ENCODE measurements at regions not wholly inside any gene's neighbourhood (a gene's known extent, or its start where the extent isn't known, plus 50 kb on each side); places are given as distances from the start of the nearest gene placed in this dataset.

DNA sequence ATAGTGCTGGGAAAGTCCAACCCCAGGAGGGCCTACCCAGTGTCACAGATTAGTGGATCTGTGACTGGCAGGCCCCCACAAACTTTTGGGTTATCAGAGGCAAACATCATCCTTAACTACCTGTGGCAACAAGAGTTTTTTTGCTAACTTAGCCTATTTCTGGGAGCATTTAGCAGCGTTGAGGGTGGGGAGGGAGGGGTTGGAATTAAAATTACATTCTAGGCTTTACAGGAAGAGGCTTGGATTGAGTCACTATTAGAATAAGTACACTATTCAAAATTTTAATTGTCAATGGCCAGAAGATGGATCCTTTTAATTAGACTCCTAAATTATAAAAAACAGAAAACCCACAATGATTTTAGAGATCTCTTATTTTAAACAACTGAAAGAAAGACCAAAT lies 267.9 kb upstream of the NPSR1 start:
- no peak for DNase-seq (ENCODE audit: low read depth, low spot score)

DNA sequence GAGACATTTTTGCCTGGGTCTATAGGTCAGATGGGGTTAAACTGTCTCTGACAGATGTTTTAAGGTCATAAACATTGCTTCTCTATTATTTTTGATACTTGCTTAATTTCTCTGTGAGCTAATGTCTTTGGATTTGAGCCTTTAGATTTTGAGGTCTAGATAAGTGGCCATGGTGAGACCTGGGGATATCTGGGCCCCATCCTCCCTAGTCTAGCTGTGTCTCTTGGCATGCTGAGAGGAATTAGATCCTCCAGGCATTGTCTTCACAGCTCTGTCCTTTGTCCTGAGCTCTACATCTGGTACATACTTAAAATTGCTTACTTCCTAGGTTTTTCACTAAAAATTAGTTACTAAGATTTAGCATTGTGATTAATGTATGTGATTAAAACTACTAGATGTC lies 265.0 kb upstream of the NPSR1 start:
- no peak for DNase-seq (ENCODE audit: low read depth, low spot score)

DNA sequence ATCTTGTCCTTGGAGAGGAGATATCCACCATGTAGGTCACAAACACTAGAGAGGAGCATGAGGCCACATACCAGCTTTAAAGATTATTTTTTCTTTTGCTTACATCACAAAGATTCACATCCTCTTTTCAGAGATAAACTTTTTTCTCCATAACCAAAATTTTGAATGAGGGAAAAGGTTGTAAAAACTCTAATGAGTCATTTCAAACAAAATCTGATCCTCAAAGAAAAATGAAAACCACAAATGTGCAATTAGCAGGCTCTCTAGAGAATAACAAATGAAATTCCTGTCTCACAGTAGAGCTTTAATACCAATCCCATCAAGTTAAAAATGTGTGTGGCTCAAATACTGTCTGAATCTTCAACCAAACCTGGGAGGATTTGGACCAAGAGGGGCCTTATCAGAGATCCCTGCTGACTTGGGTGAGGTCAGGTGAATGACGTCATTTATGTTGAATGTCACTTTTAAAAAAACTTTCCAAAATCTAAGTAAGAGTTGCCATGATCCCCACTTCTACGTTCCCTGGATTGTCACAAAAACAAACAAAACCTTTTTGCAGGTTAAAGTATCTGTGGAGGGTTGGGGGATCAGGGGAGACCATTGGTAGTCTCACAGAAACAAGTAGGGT lies 261.5 kb upstream of the NPSR1 start:
- DNase-seq (ENCODE audit: low read depth, low spot score), result peak; percentile 4

DNA sequence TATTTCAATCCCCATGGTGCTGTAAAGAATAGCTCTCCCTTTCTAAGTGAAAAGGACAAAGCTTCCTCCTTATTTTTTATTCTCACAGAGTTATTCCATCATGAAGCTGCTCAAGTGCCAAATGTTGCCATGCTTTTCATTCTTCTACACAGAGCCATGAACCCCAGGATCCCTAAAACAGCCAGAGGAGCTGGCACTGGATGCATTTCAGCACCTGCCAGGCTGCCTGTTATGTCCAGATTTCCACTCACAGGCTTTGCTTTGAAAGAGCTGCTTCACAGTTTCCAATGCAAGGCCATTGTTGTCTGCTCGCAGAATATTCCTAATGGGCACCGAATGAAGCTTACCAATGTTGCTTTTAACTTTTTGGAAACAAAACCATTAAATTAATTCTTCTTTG lies 256.2 kb upstream of the NPSR1 start:
- no peak for DNase-seq (ENCODE audit: low read depth, low spot score)

DNA sequence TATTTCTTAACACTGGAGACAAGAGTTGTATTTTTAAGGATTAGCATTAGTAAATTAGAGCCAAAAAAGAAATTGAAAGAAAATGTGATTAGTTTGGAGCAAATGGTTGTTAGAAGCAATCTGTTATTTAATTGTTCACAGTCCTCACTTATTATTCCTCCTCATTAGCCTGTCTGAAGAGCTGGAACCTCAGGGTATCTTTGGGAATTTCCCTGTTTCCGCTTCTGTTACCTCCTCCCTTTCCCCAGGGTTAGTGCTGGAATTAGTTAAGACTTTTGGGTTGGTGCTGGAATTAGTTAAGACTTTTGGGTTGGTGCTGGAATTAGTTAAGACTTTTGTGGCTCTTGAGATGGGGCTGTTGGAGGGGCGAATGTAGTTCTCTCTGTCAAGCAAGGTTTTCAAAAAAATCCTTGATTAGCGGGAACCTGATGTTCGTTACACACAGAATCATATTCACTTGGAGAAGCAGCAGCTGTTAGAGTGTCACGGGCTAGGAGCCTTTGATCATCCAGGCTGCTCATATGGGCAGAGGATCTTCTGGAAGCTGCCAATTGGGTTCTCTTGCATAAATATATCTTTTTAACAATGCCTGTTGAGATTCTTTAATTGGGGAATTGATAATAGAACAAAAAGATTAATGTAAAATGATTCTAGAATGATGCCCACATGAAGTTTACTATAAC lies 251.0 kb upstream of the NPSR1 start:
- no peak for DNase-seq (ENCODE audit: low read depth, low spot score)

DNA sequence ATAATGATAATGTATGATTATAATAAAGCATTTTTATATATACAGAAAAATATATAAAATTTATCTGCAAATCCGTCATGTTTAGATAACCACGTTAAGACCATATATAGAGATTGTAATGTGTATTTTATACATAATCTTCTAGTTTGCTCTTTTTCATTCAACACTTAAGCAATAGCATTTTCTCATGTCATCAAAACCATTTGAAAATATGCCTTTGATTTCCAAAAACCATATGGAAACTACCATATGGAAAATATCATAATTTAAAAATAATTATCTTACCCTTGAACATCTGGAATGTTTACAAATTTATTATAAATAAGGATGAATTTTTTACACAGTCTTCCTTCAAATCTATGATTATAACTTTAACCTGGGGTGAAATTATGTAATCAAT lies 250.4 kb upstream of the NPSR1 start:
- DNase-seq (ENCODE audit: low read depth, low spot score), result no peak

DNA sequence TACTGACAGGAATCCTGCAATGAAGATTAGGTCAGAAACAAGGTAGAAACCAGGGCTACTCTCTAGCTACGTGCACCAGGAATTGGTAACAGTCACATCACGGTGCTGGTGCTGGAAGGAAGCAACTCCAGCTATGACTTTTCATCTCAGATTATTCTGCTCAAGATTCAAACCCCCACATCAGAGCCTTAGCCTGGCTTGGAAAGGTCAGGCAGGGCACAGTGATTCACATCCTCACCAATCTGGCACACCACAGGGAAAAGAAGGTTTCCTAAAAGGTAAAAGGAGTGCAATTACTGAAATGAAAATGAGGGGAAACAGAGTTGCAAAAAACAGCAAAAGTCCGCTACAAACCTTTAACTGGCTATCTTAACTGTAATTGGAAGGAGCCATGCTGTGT lies 240.2 kb upstream of the NPSR1 start:
- no peak for DNase-seq (ENCODE audit: low read depth, low spot score)

DNA sequence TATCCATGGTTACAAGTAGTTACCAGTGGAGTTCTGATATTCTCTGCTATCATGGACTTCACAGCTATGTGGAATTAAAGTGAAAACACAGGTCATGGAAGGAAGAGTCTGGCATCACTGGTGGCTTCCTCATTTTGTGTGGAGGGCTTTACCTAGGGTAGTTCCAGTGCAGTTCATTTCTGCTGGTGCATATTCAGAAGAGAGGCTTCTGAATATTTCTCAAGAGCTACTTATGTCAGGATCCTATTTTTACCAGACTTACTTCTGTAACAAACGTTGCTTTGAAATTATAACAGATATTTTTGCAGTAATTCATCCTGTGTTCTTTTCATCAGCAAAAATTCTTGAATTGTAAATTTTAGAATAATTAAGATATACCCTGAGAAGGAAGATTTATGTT lies 236.5 kb upstream of the NPSR1 start:
- no peak for DNase-seq (ENCODE audit: low read depth, low spot score)

DNA sequence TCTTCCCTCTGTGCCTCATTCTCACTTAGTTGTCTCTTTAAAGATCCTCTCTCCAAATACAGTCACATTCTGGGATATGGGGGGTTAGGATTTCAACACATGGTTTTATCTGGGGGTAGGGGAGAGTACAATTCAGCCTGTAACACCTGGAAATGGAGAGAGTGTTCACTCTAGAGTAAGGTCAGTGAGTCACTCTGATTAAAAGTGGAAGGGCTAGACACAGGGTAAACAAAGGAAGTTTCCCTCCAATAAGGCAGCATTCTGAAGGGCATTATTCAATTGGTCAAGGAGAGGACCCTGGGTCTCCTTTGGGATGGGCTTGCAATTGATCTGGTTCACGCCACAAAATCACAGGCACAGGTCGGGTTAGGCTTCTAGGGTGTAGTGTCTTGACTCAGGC lies 232.8 kb upstream of the NPSR1 start:
- no peak for DNase-seq (ENCODE audit: low read depth, low spot score)

DNA sequence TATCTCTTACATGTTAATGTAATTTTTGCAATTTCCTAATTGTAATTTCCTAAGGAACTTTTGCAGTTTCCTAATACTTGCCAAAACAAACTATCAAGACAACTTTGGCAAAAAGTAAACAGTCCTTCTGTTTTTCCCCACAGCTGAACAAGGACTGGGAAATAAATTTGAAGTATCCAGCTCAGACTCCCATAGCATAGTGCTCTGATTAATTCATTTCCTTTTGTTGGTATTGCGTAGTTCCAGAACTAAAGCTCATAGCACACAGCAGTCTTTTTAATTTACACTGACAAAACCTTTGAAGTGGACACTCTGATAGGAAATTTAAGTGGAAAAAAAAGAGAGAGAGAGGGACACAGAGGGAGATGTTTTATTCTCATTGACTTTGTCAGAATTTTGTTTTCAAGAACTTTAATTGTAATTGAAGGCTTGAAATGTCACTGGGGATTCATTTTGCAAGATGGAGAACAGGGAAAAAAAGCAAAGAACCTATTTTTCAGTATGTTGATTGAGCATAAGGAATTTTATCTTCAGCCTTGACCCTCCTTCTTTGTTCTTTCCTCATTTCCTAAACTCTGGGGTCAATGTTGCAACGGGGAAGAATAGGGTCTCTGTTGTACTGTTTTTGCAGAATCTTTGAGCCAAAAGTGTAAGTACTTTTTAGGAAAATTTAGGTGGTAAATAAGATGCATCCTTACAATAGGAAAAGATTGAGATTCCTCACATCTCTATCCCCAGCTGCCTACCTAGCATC lies 232.2 kb upstream of the NPSR1 start:
- no peak for DNase-seq (ENCODE audit: low read depth, low spot score)

DNA sequence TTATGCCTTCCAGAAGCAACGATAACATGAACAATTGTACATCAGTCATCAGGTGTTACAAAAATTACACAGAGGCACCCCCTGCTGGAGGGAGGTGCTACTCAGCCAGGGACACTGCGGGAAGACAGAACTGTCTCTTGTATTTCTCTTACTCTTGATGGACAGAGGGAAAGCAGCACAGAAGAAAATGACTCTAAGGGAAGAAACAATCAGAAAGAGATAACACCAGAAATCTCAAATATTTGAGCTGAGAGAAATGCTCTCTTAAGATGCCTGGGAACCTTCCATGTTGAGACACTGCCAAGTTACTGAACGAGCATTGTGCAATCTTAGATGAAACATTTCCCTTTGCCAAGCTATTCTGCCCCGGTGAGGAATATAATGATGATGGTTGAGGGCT lies 227.6 kb upstream of the NPSR1 start:
- DNase-seq (ENCODE audit: low read depth, low spot score), result peak; percentile 68

DNA sequence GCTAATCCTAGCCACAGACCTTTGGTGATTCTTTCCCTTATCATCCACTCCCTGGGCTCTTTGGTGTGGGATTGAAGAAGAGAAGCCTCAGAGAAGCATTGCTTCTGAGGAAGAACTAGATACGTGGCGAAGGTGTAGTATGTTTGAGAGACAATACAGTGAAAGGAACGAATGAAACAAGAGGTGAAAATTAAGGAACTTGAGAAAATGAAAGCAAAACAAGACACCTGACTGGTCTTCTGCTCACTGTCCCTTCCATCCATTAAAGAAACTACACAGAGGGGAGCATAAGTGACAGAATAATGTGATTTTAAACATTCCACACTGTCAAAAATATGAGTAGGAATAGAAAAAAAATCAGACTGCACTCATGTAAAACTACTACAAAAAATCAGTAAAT lies 219.6 kb upstream of the NPSR1 start:
- DNase-seq (ENCODE audit: low read depth, low spot score), result no peak

DNA sequence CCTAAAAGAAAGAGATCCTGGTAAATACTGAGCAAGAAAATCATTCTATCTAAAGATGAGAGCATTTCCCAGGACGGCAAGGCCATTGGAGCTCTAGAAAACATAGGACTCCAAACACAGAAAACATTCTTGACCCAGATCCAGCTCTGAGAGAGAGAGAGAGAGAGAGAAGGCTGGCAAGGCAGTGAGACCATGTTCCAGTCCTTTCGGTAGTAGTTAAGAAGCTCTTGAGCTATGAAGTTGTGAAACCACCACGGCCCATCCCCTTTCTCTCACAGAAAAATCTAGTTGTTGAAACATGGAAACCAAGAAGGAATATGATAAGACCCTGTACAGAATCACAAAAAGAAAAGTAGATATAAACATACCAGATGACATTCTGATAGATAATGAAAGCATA lies 212.4 kb upstream of the NPSR1 start:
- DNase-seq (ENCODE audit: low read depth, low spot score), result no peak

DNA sequence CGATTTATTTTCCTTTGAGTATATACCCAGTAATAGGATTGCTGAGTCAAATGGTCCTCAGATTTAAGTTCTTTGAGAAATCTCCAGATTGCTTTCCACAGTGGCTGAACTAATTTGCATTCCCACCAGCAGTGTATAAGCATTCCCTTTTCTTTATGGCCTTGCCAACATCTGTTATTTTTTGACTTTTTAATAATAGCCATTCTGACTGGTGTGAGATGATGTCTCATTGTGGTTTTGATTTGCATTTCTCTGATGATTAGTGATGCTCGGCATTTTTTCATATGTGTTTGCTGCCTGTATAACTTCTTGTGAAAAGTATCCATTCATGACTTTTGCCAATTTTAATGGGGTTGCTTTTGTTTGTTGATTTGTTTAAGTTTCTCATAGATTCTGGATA lies 209.5 kb upstream of the NPSR1 start:
- DNase-seq (ENCODE audit: low read depth, low spot score), result peak; percentile 55

DNA sequence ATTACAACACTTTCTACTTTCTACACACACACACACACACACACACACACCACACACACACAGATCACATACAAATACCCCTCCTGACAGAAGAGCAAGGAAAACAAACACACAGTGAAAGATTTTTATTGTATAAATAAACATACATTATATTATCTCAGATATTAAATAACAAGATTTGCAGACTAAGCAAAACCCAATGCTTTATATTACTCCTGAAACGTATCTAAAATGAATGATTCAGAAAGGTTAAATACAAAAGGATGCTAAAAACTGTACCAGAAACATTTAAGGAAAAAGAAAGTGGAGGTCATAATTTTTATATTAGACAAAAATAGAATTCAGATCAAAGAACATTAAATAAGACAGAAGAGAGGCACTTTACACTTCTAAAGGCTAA lies 208.3 kb upstream of the NPSR1 start:
- no peak for DNase-seq (ENCODE audit: low read depth, low spot score)

DNA sequence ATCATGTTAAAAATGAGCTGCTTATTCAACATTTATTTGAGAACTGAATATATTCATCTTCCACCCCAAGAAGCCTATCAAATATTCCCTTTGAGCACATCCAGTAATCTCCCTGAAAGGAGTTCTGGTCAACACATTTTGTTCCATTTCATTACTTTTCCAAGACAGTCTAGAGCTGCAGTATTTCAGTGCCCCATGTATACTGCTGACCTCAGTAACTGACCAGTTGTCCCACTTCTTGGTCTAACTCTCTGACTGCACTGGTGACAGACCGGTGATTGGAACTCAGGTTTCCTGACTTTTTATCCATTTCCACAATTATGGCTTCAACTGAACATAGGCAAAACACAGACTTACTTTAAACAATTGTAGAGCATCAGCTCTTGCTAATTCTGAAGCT lies 206.8 kb upstream of the NPSR1 start:
- no peak for DNase-seq (ENCODE audit: low read depth, low spot score)

DNA sequence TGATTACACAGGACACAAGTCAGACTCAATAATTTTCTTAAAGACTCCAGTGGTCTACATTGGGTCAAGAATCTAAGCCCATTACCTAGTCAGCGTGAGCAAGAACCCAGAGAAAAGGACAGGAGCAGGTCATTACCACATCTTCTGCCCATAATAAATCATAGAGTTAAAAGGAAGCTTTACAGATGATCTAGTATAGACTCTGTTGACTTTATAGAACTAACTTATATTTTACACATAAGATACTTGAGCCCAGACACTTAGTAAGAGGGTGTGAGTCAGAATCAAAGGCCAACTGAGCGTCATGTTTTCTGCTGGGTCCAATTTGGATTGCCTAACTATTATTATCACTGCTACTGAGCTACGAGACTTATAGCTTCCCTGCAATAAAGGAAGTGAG lies 206.1 kb upstream of the NPSR1 start:
- no peak for DNase-seq (ENCODE audit: low read depth, low spot score)

DNA sequence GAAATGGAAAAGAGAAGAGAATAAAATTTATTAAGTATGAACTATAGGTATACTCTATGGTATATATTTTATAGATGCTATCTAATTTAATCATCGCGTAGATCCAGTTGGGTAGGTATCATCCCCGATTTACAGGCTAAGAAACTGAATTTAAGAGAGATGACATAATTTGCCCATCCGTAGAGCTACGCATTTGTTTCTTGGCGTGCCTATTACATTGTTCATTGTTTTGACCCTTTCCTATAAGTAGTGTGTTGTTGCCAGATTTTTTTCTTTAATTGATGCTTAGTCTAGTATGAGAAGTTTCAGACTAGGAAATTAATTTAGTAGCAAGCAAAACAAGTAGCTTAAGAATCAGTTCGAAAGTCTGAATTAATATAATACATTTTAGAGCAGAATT lies 205.7 kb upstream of the NPSR1 start:
- DNase-seq (ENCODE audit: low read depth, low spot score), result no peak

DNA sequence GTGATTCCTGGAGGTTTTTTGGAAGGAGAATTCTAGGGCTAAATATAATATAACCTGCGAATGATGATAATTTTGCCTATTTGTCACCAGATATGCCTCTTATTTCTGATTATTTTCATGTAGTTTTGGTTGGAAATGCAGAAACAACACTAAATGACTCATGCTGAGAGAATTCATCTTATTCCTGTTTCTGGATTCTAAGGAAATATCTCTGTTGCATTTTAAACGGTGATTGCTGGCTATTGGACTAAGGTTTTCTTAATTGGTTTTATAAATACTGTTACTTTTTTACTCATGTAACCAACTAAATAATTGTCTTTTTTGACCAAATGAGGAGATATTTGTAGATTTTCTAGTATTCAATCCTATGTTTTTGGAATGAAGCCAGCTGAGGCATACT lies 204.9 kb upstream of the NPSR1 start:
- DNase-seq (ENCODE audit: low read depth, low spot score), result peak; percentile 49

DNA sequence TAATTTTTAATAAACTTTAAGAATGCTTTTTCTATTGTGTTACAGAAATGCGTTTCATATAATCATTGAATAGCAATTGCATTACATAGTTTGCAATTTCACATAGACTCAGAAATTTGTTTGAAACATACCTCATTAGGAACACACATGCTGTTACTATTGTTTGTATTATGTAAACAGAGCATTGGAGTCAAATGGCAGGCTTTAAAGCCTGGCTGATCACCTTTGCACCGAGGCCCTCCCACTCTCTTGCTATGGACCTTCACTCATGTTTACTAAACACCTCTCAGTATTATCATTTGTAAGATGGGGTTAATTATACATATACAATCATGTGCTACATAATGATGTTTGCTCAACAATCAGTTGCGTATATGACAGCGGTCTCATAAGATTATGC lies 203.6 kb upstream of the NPSR1 start:
- DNase-seq (ENCODE audit: low read depth, low spot score), result no peak

DNA sequence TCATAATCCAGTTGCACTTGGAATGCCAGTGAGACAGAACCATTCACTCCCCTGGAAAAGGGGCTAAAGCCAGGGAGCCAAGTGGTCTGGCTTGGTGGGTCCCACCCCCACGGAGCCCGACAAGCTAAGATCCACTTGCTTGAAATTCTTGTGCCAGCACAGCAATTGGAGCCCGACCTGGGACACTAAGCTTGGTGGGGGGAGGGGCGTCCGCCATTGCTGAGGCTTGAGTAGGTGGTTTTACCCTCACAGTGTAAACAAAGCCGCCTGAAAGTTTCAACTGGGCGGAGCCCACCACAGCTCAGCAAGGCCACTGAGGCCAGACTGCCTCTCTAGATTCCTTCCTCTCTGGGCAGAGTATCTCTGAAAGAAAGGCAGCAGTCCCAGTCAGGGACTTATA lies 200.7 kb upstream of the NPSR1 start:
- DNase-seq (ENCODE audit: low read depth, low spot score), result no peak

DNA sequence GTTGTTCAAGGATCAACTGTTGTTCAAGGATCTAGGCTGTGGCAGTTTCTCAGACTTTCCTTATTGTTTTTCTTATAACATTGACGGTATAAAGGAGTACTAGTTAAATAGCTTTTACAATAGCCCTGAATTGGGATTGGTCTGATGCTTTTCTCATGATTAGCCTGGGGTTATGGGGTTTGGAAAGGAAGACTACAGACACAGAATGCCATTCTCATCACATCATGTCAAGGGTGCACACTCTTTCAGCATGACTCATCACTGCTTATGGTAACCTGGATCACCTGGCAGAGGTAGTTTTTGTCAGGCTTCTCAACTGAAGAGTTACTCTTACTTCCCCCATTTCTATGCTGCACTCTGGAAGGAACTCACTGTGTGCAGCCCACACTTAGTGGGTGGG lies 194.2 kb upstream of the NPSR1 start:
- peak; percentile 27 for DNase-seq (ENCODE audit: low read depth, low spot score)

DNA sequence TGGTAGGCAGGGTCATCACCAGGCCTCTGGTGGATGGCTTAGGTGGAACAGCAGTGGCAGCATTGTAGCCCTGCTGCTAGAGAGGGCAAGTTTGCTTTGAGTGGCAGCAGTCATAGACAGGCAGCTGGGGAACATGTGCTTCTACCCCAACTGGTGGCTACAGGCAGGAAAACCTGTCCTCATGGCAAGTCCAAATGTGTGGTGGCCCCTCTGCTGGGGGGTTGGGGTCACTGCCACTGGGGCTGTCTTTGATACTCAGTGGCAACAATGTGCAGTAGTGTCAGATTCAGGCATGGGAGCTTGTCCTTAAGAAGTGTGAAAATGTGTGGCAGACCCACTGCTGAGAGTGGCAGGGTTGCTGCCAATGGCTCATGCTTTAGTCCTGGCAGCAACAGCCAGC lies 186.2 kb upstream of the NPSR1 start:
- DNase-seq (ENCODE audit: low read depth, low spot score), result no peak
